NCI-H748 (cell line): ENCODE measurements at regions not wholly inside any gene's neighbourhood (a gene's known extent, or its start where the extent isn't known, plus 50 kb on each side); places are given as distances from the start of the nearest gene placed in this dataset.
A peak's percentile ranks its signal among the peaks of the same experiment; 100 is the strongest.

Experiments
- DNase-seq: peaks from one replicate; lab custom pipeline; 2025; ENCODE audit not compliant: unreplicated experiment; lab: John Stamatoyannopoulos, UW

GRCh38 chr11:37006563-37006962 is 408.5 kb upstream of the RAG2 start:
- no peak for DNase-seq

- no peak for DNase-seq
These were observed 404.8 kb upstream of the RAG2 start for GRCh38 chr11:37002831-37003230.

- DNase-seq, result no peak
These were observed 399.6 kb upstream of the RAG2 start for GRCh38 chr11:36997656-36998055.

- no peak for DNase-seq
These were observed 398.8 kb upstream of the RAG2 start for GRCh38 chr11:36996795-36997194.

GRCh38 chr11:36994208-36994607 is 396.2 kb upstream of the RAG2 start:
- DNase-seq, result no peak

GRCh38 chr11:36988556-36988955 is 390.5 kb upstream of the RAG2 start:
- no peak for DNase-seq

- no peak for DNase-seq
These were observed 387.5 kb upstream of the RAG2 start for GRCh38 chr11:36985562-36985961.

GRCh38 chr11:36976741-36977140 is 378.7 kb upstream of the RAG2 start:
- no peak for DNase-seq

- DNase-seq, result no peak
These were observed 376.7 kb upstream of the RAG2 start for GRCh38 chr11:36974771-36975170.

GRCh38 chr11:36953976-36954375 is 355.9 kb upstream of the RAG2 start:
- no peak for DNase-seq

- DNase-seq, result no peak
These were observed 350.6 kb upstream of the RAG2 start for GRCh38 chr11:36948460-36949127.

- no peak for DNase-seq
These were observed 347.3 kb upstream of the RAG2 start for GRCh38 chr11:36945384-36945783.

- no peak for DNase-seq
These were observed 335.4 kb upstream of the RAG2 start for GRCh38 chr11:36933481-36933880.

- DNase-seq, result no peak
These were observed 333.1 kb upstream of the RAG2 start for GRCh38 chr11:36931139-36931538.

- DNase-seq, result no peak
These were observed 332.2 kb upstream of the RAG2 start for GRCh38 chr11:36930256-36930655.

GRCh38 chr11:36929401-36929800 is 331.4 kb upstream of the RAG2 start:
- no peak for DNase-seq

GRCh38 chr11:36928621-36929020 is 330.6 kb upstream of the RAG2 start:
- DNase-seq, result no peak

- peak; percentile 26 for DNase-seq
These were observed 301.8 kb upstream of the RAG2 start for GRCh38 chr11:36899800-36900199.

- DNase-seq, result no peak
These were observed 292.8 kb upstream of the RAG2 start for GRCh38 chr11:36890841-36891240.

- DNase-seq, result no peak
These were observed 292.2 kb upstream of the RAG2 start for GRCh38 chr11:36890121-36890679.

- DNase-seq, result no peak
These were observed 287.1 kb upstream of the RAG2 start for GRCh38 chr11:36885154-36885553.

- no peak for DNase-seq
These were observed 280.7 kb upstream of the RAG2 start for GRCh38 chr11:36878737-36879136.

GRCh38 chr11:36877149-36877548 is 279.1 kb upstream of the RAG2 start:
- DNase-seq, result no peak
